ENCODE measurements at regions not wholly inside any gene's neighbourhood (a gene's known extent, or its start where the extent isn't known, plus 50 kb on each side); places are given as distances from the start of the nearest gene placed in this dataset.

DNA sequence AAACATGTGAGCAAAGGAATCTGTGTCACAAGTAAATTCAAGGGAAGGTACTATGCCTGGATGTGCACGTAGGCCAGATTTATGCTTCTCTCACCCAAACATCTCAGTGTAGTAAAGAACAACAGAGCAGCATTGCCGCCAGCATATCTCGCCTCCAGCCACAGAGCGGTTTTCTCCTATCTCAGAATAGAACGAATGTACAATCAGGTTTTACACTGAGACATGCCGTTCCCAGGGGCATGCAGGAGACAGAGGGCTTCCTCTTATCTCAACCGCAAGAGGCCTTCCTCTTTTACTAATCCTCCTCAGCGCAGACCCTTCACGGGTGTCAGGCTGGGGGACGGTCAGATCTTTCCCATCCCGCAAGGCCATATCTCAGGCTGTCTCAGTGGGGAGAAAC lies 175.3 kb downstream of the RPIA start:
- H3F3A ChIP-seq (ENCODE audit: insufficient read depth, low read length, poor library complexity, severe bottlenecking) = no peaks in the 10 kb centered on the region
- no peak for TF ChIP-seq POLR2AphosphoS5 (IDR thresholded peaks at IDR 0.05)
- no peak for TF ChIP-seq EP300 (conservative IDR thresholded peaks at IDR 0.05; ENCODE audit: poor library complexity, severe bottlenecking)
- H3K4me2 ChIP-seq (ENCODE audit: low read length) = no peak overlapping the region
- no peak overlapping the region for H3K4me3 ChIP-seq (ENCODE audit: low read length)
- H3K27ac ChIP-seq (ENCODE audit: low read length) = no peak overlapping the region
- no peaks in the 10 kb centered on the region for H3K9me3 ChIP-seq (ENCODE audit: low read length)
- H3K9me2 ChIP-seq (ENCODE audit: insufficient read depth, low read length) = no peaks in the 10 kb centered on the region
- H3K79me2 ChIP-seq (replicated peaks; ENCODE audit: insufficient read depth, low read length) = no peaks in the 10 kb centered on the region
- H3K36me3 ChIP-seq (ENCODE audit: insufficient read depth, low read length) = no peaks in the 10 kb centered on the region
- no peaks in the 10 kb centered on the region for H3K27me3 ChIP-seq (ENCODE audit: insufficient read depth, low read depth, low read length)
- H3K9ac ChIP-seq (ENCODE audit: low read length) = no peak overlapping the region
- H2AFZ ChIP-seq (ENCODE audit: low read depth, low read length) = no peak overlapping the region
- no peaks in the 10 kb centered on the region for H4K20me1 ChIP-seq (ENCODE audit: insufficient read depth)

DNA sequence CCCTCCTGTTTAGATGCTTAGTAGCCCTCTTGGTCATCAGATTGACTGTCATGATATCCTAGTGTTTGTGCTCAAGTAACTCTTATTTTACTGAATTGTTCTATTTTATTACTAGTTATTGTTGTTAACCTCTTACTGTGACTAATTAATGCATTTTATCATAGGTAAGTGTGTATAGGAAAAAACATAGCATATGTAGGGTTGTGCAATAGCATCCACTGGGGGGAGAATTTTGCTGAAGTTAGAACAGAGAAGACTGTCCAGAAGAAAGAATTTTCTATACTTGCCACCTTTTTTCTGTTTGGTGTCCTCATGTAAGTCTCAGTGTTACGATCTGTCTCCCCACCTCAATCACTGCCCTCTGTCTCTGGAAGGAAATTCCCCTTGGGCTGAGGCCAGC lies 177.4 kb downstream of the RPIA start:
- no peaks in the 10 kb centered on the region for H3K79me2 ChIP-seq (replicated peaks; ENCODE audit: insufficient read depth, low read length)
- no peaks in the 10 kb centered on the region for H3K9me2 ChIP-seq (ENCODE audit: insufficient read depth, low read length)
- TF ChIP-seq, protein P1, sequence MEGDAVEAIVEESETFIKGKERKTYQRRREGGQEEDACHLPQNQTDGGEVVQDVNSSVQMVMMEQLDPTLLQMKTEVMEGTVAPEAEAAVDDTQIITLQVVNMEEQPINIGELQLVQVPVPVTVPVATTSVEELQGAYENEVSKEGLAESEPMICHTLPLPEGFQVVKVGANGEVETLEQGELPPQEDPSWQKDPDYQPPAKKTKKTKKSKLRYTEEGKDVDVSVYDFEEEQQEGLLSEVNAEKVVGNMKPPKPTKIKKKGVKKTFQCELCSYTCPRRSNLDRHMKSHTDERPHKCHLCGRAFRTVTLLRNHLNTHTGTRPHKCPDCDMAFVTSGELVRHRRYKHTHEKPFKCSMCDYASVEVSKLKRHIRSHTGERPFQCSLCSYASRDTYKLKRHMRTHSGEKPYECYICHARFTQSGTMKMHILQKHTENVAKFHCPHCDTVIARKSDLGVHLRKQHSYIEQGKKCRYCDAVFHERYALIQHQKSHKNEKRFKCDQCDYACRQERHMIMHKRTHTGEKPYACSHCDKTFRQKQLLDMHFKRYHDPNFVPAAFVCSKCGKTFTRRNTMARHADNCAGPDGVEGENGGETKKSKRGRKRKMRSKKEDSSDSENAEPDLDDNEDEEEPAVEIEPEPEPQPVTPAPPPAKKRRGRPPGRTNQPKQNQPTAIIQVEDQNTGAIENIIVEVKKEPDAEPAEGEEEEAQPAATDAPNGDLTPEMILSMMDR (IDR thresholded peaks at IDR 0.05; ENCODE audit: poor library complexity, severe bottlenecking) = no peak
- TF ChIP-seq, protein P2, sequence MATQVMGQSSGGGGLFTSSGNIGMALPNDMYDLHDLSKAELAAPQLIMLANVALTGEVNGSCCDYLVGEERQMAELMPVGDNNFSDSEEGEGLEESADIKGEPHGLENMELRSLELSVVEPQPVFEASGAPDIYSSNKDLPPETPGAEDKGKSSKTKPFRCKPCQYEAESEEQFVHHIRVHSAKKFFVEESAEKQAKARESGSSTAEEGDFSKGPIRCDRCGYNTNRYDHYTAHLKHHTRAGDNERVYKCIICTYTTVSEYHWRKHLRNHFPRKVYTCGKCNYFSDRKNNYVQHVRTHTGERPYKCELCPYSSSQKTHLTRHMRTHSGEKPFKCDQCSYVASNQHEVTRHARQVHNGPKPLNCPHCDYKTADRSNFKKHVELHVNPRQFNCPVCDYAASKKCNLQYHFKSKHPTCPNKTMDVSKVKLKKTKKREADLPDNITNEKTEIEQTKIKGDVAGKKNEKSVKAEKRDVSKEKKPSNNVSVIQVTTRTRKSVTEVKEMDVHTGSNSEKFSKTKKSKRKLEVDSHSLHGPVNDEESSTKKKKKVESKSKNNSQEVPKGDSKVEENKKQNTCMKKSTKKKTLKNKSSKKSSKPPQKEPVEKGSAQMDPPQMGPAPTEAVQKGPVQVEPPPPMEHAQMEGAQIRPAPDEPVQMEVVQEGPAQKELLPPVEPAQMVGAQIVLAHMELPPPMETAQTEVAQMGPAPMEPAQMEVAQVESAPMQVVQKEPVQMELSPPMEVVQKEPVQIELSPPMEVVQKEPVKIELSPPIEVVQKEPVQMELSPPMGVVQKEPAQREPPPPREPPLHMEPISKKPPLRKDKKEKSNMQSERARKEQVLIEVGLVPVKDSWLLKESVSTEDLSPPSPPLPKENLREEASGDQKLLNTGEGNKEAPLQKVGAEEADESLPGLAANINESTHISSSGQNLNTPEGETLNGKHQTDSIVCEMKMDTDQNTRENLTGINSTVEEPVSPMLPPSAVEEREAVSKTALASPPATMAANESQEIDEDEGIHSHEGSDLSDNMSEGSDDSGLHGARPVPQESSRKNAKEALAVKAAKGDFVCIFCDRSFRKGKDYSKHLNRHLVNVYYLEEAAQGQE (IDR thresholded peaks at IDR 0.05; ENCODE audit: borderline replicate concordance) = no peak
- TF ChIP-seq TAF1 (IDR thresholded peaks at IDR 0.05; ENCODE audit: low read depth) (no peak), RAD21 (conservative IDR thresholded peaks at IDR 0.05) (no peak)
- H4K20me1 ChIP-seq (ENCODE audit: insufficient read depth) = no peaks in the 10 kb centered on the region
- no peak overlapping the region for H2AFZ ChIP-seq (ENCODE audit: low read depth, low read length)
- H3K27ac ChIP-seq (ENCODE audit: low read length) = no peak overlapping the region
- H3F3A ChIP-seq (ENCODE audit: insufficient read depth, low read length, poor library complexity, severe bottlenecking) = no peaks in the 10 kb centered on the region
- no peaks in the 10 kb centered on the region for H3K27me3 ChIP-seq (ENCODE audit: insufficient read depth, low read depth, low read length)
- no peaks in the 10 kb centered on the region for H3K9me3 ChIP-seq (ENCODE audit: low read length)
- H3K4me3 ChIP-seq (ENCODE audit: low read length) = no peak overlapping the region
- H3K36me3 ChIP-seq (ENCODE audit: insufficient read depth, low read length) = no peaks in the 10 kb centered on the region
- no peak overlapping the region for H3K4me2 ChIP-seq (ENCODE audit: low read length)
- H3K9ac ChIP-seq (ENCODE audit: low read length) = no peak overlapping the region

DNA sequence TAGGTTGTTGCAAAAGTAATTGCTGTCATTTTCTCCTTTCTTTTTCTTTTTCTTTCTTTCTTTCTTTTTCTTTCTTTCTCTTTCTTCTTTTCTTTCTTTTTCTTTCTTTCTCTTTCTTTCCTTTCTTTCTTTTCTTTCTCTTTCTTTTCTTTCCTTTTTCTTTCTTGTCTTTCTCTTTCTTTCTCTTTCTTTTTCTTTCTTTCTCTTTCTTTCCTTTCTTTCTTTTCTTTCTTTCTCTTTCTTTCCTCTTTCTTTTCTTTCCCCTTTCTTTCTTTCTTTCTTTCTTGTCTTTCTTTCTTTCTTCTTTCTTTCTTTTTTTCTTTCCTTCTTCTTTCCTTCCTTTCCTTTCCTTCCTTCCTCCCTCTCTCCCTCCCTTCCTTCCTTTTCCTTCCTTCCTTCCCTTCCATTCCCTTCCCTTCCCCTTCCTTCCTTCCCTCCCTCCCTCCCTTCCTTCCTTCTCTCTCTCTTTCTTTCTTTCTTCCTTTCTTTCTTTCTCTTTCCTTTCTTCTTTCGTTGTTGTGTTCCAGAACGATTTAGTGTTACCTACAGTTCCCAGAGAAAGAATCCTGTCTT lies 178.9 kb downstream of the RPIA start:
- no peaks in the 10 kb centered on the region for H3F3A ChIP-seq (ENCODE audit: insufficient read depth, low read length, poor library complexity, severe bottlenecking)
- no peaks in the 10 kb centered on the region for H4K20me1 ChIP-seq (ENCODE audit: insufficient read depth)
- H3K36me3 ChIP-seq (ENCODE audit: insufficient read depth, low read length) = no peaks in the 10 kb centered on the region
- no peak overlapping the region for H3K27ac ChIP-seq (ENCODE audit: low read length)
- no peaks in the 10 kb centered on the region for H3K9me3 ChIP-seq (ENCODE audit: low read length)
- no peaks in the 10 kb centered on the region for H3K79me2 ChIP-seq (replicated peaks; ENCODE audit: insufficient read depth, low read length)
- H3K9ac ChIP-seq (ENCODE audit: low read length) = no peak overlapping the region
- H3K9me2 ChIP-seq (ENCODE audit: insufficient read depth, low read length) = no peaks in the 10 kb centered on the region
- no peaks in the 10 kb centered on the region for H3K27me3 ChIP-seq (ENCODE audit: insufficient read depth, low read depth, low read length)
- TF ChIP-seq POLR2AphosphoS5 (IDR thresholded peaks at IDR 0.05) (no peak), EP300 (conservative IDR thresholded peaks at IDR 0.05; ENCODE audit: poor library complexity, severe bottlenecking) (no peak), MXI1 (conservative IDR thresholded peaks at IDR 0.05; ENCODE audit: poor library complexity, severe bottlenecking) (no peak), RAD21 (conservative IDR thresholded peaks at IDR 0.05) (no peak), SMC3 (conservative IDR thresholded peaks at IDR 0.05; ENCODE audit: poor library complexity) (no peak), EZH2 (IDR thresholded peaks at IDR 0.05; ENCODE audit: borderline replicate concordance, insufficient read depth, low read length, poor library complexity, severe bottlenecking) (no peak)
- H3K4me2 ChIP-seq (ENCODE audit: low read length) = no peak overlapping the region
- no peak overlapping the region for H3K4me3 ChIP-seq (ENCODE audit: low read length)
- no peak overlapping the region for H2AFZ ChIP-seq (ENCODE audit: low read depth, low read length)
